C4-2B (cell line): ENCODE measurements at regions not wholly inside any gene's neighbourhood (a gene's known extent, or its start where the extent isn't known, plus 50 kb on each side); places are given as distances from the start of the nearest gene placed in this dataset.

Experiments
- ZFX ChIP-seq: fragments of 450-650 bp; IDR thresholded peaks from 2 replicates; pipeline ENCODE4 v1.6.1; 2017
- TF ChIP-seq, protein P1 (sequence below): fragments of 450-650 bp; conservative IDR thresholded peaks from 2 replicates; pipeline ENCODE4 v1.5.1; 2017; ENCODE audit warnings: mild to moderate bottlenecking

GRCh38 chr3:22373182-22373581 is 622.2 kb upstream of the ZNF385D start:
- TF ChIP-seq, protein P1, sequence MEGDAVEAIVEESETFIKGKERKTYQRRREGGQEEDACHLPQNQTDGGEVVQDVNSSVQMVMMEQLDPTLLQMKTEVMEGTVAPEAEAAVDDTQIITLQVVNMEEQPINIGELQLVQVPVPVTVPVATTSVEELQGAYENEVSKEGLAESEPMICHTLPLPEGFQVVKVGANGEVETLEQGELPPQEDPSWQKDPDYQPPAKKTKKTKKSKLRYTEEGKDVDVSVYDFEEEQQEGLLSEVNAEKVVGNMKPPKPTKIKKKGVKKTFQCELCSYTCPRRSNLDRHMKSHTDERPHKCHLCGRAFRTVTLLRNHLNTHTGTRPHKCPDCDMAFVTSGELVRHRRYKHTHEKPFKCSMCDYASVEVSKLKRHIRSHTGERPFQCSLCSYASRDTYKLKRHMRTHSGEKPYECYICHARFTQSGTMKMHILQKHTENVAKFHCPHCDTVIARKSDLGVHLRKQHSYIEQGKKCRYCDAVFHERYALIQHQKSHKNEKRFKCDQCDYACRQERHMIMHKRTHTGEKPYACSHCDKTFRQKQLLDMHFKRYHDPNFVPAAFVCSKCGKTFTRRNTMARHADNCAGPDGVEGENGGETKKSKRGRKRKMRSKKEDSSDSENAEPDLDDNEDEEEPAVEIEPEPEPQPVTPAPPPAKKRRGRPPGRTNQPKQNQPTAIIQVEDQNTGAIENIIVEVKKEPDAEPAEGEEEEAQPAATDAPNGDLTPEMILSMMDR = no peak
- no peak for TF ChIP-seq ZFX
